HL-60 (cell line): ENCODE measurements at regions not wholly inside any gene's neighbourhood (a gene's known extent, or its start where the extent isn't known, plus 50 kb on each side); places are given as distances from the start of the nearest gene placed in this dataset.

ENCODE experiments used
- DNase-seq, 2 experiments: peaks; one replicate each; pipeline ENCODE4 v3.0.0-alpha.2; 2010 to 2020; ENCODE audit warnings: low read depth in 1 of 2, low spot score in 1 of 2
- H3K27ac ChIP-seq: fragments of 250-450 bp; sonication (Bioruptor Pico); replicated peaks from 2 replicates; pipeline ENCODE4 v1.5.1; 2020; ENCODE audit warnings: mild to moderate bottlenecking, moderate library complexity
- H3K27me3 ChIP-seq: fragments of 250-450 bp; sonication (Bioruptor Pico); 2 replicates; pipeline ENCODE4 v1.5.1; 2021; ENCODE audit warnings: mild to moderate bottlenecking, moderate library complexity; ENCODE audit not compliant: insufficient read depth, poor library complexity, severe bottlenecking
- H3K4me3 ChIP-seq: replicated peaks from 2 replicates; pipeline ENCODE4 v1.5.1; 2011; ENCODE audit warnings: mild to moderate bottlenecking, control low read depth, low read length; ENCODE audit not compliant: insufficient read depth
- GABPA ChIP-seq: IDR thresholded peaks from 2 replicates; pipeline ENCODE4 v1.6.1; 2012; ENCODE audit warnings: low read depth
- POLR2AphosphoS5 ChIP-seq: IDR thresholded peaks from 2 replicates; pipeline ENCODE4 v1.6.1; 2012; ENCODE audit warnings: low read depth
- SPI1 ChIP-seq: IDR thresholded peaks from 2 replicates; pipeline ENCODE4 v1.6.1; 2012; ENCODE audit warnings: low read depth, mild to moderate bottlenecking, borderline replicate concordance
- TF ChIP-seq, protein P1 (sequence below): IDR thresholded peaks from one replicate; pipeline ENCODE4 v1.5.1; 2011; ENCODE audit warnings: low read length, control low read depth, inconsistent platforms; ENCODE audit not compliant: insufficient read depth
- TF ChIP-seq, protein P2 (sequence below): IDR thresholded peaks from 2 replicates; pipeline ENCODE4 v1.6.1; 2012; ENCODE audit warnings: low read depth; ENCODE audit not compliant: insufficient replicate concordance

DNA sequence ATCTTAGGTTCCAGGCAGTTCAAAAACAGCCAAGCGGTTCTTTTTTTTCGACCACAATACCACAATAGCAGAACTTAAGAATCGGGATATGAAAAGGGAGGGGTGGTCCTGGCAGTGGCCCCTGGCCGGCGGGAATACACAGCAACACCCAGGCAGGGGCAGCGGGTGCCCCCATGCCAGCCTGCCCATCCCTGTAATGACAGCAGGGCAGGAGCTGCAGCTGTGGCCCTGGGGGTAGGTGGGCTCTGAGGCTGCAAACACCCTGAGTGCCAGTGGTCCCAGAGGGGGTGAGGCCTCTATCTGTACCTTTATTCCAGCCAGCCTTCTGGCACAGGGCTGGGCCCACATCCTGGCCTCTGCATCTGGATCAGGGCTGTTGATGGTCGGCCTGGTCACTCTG is 247.4 kb downstream of the SEMA3D start:
- Histone ChIP-seq H3K27ac (no peak overlapping the region), H3K4me3 (no peak overlapping the region), H3K27me3 (no peaks in the 10 kb centered on the region)
- TF ChIP-seq POLR2AphosphoS5, result no peak
- no peak for TF ChIP-seq SPI1
- TF ChIP-seq, protein P1, sequence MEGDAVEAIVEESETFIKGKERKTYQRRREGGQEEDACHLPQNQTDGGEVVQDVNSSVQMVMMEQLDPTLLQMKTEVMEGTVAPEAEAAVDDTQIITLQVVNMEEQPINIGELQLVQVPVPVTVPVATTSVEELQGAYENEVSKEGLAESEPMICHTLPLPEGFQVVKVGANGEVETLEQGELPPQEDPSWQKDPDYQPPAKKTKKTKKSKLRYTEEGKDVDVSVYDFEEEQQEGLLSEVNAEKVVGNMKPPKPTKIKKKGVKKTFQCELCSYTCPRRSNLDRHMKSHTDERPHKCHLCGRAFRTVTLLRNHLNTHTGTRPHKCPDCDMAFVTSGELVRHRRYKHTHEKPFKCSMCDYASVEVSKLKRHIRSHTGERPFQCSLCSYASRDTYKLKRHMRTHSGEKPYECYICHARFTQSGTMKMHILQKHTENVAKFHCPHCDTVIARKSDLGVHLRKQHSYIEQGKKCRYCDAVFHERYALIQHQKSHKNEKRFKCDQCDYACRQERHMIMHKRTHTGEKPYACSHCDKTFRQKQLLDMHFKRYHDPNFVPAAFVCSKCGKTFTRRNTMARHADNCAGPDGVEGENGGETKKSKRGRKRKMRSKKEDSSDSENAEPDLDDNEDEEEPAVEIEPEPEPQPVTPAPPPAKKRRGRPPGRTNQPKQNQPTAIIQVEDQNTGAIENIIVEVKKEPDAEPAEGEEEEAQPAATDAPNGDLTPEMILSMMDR, result no peak
- TF ChIP-seq, protein P2, sequence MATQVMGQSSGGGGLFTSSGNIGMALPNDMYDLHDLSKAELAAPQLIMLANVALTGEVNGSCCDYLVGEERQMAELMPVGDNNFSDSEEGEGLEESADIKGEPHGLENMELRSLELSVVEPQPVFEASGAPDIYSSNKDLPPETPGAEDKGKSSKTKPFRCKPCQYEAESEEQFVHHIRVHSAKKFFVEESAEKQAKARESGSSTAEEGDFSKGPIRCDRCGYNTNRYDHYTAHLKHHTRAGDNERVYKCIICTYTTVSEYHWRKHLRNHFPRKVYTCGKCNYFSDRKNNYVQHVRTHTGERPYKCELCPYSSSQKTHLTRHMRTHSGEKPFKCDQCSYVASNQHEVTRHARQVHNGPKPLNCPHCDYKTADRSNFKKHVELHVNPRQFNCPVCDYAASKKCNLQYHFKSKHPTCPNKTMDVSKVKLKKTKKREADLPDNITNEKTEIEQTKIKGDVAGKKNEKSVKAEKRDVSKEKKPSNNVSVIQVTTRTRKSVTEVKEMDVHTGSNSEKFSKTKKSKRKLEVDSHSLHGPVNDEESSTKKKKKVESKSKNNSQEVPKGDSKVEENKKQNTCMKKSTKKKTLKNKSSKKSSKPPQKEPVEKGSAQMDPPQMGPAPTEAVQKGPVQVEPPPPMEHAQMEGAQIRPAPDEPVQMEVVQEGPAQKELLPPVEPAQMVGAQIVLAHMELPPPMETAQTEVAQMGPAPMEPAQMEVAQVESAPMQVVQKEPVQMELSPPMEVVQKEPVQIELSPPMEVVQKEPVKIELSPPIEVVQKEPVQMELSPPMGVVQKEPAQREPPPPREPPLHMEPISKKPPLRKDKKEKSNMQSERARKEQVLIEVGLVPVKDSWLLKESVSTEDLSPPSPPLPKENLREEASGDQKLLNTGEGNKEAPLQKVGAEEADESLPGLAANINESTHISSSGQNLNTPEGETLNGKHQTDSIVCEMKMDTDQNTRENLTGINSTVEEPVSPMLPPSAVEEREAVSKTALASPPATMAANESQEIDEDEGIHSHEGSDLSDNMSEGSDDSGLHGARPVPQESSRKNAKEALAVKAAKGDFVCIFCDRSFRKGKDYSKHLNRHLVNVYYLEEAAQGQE, result no peak
- TF ChIP-seq GABPA, result no peak
- DNase-seq, result no peak

DNA sequence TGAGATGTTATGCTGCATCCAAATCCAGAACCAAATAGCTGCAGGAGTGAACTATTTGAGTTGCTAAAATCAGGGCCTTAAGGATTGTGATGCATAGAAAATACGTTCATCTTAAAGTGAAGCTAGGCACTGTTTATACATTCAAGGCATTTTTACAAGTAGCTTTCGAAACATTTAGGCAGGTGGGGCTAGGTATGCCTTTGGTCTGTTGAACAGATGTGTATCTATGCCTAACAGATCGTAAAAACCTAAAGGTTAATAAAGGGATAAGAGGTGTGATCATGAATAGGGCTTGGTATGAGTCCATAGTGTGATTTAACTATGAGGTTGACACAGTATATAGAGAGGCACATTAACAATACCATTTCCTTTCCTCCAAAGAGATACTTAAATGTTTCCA is 262.5 kb downstream of the SEMA3D start:
- H3K27ac ChIP-seq, result no peak overlapping the region
- no peak for TF ChIP-seq SPI1
- TF ChIP-seq POLR2AphosphoS5, result no peak
- TF ChIP-seq, protein P1, result no peak
- TF ChIP-seq, protein P2, result no peak
- TF ChIP-seq GABPA, result no peak
- DNase-seq, result no peak
- no peaks in the 10 kb centered on the region for H3K27me3 ChIP-seq
- H3K4me3 ChIP-seq, result no peak overlapping the region

DNA sequence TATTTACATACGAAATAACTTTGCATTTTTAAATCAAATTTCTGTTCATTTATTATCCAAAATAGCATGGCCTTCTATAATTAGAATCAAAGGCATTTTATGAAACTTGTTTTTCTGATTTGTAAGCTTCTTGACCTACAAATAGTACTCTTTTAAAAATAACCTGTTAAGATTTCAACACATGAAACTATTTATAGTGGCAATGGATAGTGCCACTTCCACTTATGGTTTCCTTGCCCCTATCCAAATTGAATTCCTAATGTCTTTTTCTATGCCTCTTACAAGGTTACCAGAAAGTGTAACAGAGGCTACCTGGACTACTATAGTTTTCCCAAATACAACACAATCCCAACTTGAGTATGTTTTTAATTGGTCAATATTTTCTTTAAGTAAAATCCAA is 263.5 kb downstream of the SEMA3D start:
- Histone ChIP-seq H3K27ac (no peak overlapping the region), H3K27me3 (no peaks in the 10 kb centered on the region), H3K4me3 (no peak overlapping the region)
- no peak for DNase-seq
- TF ChIP-seq, protein P2, result no peak
- no peak for TF ChIP-seq POLR2AphosphoS5
- no peak for TF ChIP-seq GABPA
- TF ChIP-seq, protein P1, result no peak
- no peak for TF ChIP-seq SPI1
